NCI-H446 treated with DMSO at 0.1 percent for 48 hours (cell line): ENCODE measurements at regions not wholly inside any gene's neighbourhood (a gene's known extent, or its start where the extent isn't known, plus 50 kb on each side); places are given as distances from the start of the nearest gene placed in this dataset.
"Not testable (repeated sequence)": the region's sequence is repeated elsewhere in the genome, so short reads cannot be mapped to it uniquely, and the experiment has no call there.

Source experiments
- DNase-seq: peaks from one replicate; lab custom pipeline; 2025; lab: John Stamatoyannopoulos, UW

DNA sequence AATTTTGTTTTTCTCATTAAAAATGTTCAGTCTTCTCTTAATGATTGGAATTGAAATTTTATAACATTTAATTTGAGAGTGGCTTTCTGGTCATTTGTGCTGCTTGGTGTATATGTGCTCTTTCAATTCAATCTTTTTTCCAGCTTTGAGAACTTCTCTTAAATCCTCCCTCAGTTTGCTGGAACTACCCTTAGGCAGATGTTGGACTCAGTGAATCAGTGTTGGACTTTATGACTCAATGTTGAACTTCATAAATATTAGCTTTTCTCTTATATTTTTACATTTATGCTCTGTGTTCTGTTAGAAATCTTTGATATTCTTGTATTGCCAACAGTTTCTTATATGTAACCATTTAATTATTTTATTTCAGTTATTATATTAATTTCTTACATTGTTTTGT, 935.5 kb upstream of the FBXO33 start:
- DNase-seq: no peak

DNA sequence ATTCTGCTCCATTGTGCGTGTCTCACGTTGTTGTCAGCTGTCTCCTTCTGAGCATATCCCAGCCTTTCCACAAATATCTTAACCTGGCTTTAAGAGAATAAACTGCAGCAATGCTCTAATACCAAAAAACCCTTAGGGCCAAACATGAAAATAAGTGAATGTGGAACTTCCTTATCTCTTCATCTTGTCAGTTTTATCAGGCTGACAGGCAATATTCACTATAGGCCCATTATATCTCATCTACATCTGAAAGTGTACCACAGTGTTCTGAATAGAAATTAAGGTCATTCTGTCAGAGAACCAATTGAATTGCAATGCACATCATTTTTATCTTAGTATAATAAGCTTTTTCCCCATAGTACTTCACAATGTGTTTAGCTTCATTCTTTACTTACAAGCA, 933.1 kb upstream of the FBXO33 start:
- no peak for DNase-seq

DNA sequence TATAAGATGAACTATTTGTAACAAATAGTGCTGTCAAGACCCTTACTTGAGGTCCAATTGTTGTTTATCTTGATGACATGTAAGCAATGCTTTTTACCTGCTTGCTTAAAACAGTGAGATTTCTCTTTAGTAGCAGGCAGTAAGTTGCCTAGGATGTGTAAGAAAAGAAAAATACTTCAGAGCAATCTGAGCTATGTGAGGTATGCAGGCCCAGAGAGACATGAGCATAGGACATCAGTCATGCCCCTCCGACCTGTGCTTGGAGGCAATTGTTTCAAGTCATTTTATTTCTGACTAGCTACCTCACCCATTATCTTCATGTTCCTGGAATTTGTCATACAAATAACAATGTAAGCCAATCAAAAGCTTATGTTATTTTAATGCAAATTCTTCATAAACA, 930.6 kb upstream of the FBXO33 start:
- no peak for DNase-seq

DNA sequence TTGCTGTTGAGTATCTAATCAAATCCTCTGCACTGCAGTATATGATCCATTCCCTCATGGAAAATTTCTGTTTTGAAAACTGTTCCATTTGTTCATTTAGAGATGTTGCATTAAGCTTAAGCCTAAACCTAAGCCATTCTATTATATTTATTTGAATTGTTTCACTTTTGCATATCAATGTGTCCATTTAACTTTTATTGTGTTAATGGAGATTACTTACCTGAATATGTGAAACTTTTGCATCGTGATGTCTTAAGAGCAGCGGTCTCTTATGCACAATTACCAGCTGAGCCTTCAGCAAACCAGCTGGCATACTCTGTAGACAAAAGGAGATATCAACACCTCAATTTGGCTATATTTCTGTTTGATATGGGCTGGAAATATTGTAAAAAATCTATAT, 922.5 kb upstream of the FBXO33 start:
- no peak for DNase-seq

DNA sequence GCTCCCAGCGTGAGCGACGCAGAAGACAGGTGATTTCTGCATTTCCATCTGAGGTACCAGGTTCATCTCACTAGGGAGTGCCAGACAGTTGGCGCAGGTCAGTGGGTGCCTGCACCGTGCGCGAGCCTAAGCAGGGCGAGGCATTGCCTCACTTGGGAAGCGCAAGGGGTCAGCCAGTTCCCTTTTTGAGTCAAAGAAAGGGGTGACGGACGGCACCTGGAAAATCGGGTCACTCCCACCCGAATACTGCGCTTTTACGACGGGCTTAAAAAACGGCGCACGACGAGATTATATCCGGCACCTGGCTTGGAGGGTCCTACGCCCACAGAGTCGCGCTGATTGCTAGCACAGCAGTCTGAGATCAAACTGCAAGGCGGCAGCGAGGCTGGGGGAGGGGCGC, 915.9 kb upstream of the FBXO33 start:
- not testable (repeated sequence) for DNase-seq

DNA sequence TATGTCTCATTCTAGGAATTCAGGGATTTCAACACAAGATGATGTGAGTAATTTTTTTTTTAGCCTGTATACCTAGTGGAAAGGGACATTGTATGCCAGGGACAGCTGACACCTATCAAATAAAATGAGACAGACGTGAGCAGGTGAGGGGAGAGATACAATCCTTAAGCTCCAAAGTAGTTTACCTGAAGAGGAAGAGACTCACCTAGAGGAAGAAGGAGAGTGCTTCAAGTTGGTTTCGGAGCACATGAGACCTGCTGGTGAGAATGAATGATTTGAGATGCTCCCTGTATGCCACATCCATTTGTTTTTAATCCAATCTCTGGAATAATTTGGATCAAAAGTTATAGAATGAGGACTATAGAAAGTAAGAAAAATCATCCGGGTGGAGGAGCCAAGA, 915.4 kb upstream of the FBXO33 start:
- no peak for DNase-seq

- no peak for DNase-seq
Observed at GRCh38 chr14:40346275-40346674, 914.0 kb upstream of the FBXO33 start.

GRCh38 chr14:40345334-40345733, 913.1 kb upstream of the FBXO33 start:
- no peak for DNase-seq

DNA sequence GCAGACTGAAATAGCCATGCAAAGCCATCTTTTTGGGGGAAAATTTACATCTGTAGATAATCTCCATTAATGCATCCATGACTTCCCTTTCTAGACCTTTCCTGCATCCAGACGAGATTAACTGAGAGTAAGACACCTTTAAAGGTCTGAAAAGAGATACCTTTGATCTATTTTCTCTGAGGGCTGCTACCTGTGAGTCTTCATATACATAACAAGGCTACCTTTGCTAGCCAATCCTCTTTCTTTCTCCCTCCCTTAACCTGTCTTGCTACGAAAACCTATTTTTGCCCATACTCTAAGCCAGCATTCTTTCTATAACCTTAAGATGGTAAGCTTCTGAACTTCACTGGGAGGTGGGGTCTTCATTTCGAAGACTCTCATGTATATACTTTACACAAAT, 908.5 kb upstream of the FBXO33 start:
- no peak for DNase-seq

DNA sequence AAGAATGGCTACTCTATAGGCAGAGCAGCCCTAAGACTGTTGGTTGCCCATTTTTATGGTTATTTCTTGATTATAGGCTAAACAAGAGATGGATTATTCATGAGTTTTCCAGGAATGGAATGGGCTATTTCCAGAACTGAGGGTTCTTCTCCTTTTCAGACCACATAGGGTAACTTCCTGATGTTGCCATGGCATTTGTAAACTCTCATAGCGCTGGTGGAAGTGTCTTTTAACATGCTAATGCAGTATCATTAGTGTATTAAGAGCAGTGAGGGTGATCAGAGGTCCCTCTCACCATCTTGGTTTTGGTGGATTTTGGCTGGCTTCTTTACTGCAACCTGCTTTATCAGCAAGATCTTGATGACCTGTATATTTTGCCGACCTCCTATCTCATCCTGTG, 904.6 kb upstream of the FBXO33 start:
- DNase-seq: no peak

DNA sequence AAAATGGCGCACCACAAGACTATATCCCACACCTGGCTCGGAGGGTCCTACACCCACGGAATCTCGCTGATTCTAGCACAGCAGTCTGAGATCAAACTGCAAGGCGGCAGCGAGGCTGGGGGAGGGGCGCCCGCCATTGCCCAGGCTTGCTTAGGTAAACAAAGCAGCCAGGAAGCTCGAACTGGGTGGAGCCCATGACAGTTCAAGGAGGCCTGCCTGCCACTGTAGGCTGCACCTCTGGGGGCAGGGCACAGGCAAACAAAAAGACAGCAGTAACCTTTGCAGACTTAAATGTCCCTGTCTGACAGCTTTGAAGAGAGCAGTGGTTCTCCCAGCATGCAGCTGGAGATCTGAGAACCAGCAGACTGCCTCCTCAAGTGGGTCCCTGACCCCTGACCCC, 894.3 kb upstream of the FBXO33 start:
- DNase-seq: not testable (repeated sequence)

GRCh38 chr14:40318211-40318719, 886.0 kb upstream of the FBXO33 start:
- no peak for DNase-seq

GRCh38 chr14:40317690-40318089, 885.5 kb upstream of the FBXO33 start:
- DNase-seq: no peak

DNA sequence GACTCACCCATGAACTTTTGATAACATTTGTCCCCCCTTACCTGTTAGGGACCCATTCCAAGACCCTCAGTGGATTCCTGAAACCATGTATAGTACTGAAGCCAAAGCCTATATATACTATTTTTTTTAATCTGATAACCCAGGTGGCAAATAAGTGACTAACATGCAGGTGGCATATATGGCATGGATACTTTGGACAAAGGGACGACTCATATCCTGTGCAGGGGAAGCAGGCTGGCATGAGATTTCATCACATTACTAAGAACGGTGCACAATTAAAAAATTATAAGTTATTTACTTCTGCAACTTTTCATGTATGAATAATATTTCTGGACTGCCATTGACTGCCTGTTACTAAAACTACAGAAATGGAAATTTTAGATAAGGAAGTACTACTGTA, 880.1 kb upstream of the FBXO33 start:
- no peak for DNase-seq

DNA sequence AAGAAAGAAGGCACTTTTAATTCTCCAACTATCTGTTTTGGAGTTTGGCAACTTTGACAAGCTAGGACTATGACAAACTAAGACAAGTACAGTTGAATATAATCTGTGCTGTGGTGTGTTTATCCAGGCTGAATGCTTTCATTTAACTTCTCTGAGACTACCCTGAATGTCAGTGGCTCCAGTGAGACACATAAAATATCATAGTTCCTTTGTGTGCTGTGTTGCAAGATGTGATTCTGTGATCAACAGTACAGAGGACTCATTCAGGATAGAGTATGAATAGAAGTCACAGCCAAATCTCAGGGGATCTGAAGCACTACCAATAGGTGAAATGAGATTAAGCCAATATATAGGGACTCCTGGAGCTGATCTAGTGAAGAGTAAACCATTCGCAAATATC, 876.9 kb upstream of the FBXO33 start:
- no peak for DNase-seq

- DNase-seq: no peak
Observed at GRCh38 chr14:40308240-40308639, 876.0 kb upstream of the FBXO33 start.

DNA sequence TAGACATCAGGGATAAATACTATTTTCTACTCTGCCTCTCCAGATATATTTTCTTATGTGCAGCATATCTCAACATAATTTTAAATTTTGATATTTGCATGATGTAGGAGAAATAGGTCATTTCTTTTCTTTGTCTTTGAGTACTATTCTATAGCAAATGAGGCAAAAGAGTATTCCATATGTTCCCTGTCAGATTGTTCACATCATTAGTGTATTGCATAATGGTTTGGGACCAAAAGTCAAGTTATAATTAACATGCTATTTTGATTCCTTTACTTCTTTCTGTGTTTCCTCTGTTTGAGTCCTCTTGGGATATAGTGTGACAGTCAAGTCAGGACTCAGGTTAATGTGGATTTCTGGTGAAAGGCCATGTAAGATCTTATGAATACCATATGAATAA, 864.6 kb upstream of the FBXO33 start:
- DNase-seq: no peak

DNA sequence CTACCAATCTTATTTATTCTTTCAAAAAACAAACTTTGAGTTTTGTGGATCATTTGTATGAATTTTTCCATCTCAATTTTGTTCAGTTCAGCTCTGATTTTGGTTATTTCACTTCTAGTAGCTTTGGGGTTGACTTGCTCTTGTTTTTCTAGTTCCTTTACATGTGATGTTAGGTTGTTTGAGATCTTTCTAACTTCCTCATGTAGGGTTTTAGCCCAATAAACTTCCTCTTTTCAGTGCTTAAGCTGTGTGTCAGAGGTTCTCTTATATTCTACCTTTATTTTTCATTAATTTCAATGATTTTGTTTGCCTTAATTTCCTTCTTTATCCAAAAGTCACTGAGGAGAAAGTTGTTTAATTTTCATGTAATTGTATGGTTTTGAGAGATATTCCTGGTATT, 860.4 kb upstream of the FBXO33 start:
- DNase-seq: no peak

- DNase-seq: no peak
Observed at GRCh38 chr14:40282196-40282595, 850.0 kb upstream of the FBXO33 start.

GRCh38 chr14:40280652-40281051, 848.4 kb upstream of the FBXO33 start:
- DNase-seq: no peak

GRCh38 chr14:40273417-40273816, 841.2 kb upstream of the FBXO33 start:
- DNase-seq: no peak

DNA sequence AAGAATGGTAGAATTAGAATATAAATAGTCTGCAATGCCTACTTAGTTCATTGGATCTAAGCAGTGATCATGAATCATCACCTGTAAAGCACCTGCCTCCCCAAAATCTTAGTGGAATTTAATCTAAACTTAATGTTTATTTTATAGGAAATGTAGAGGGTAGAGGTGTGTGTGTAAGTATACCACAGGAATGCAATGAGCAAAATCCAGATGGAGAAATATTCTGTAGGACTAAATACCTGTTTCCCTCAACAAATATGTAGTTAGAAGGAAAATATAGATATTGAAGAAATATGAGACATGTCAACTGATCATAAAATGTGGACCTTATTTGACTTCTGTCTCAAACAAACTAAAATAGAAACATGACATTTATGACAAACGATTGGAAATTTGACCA, 839.2 kb upstream of the FBXO33 start:
- DNase-seq: no peak

GRCh38 chr14:40269436-40269835, 837.2 kb upstream of the FBXO33 start:
- no peak for DNase-seq

DNA sequence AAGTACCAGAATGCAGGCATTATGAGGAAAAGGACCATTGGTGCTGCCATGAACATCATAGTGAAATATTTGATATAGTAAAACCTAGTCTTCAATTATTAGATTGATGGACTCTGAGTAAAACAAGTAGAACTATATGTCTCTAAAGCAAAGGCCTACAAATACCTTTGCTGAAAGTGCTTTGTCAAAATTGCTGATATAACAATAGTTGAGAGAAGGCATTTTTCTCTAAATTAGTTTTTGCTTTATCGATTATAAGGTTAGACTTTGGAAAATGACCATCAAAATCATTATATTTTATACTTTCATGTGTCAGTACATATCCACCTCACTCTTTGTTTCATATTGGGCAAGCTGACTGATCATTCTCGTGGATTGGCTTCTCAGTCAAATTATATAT, 836.0 kb upstream of the FBXO33 start:
- DNase-seq: no peak

- DNase-seq: peak; percentile 24
Observed at GRCh38 chr14:40265096-40265495, 832.9 kb upstream of the FBXO33 start.
